ENCODE measurements at regions not wholly inside any gene's neighbourhood (a gene's known extent, or its start where the extent isn't known, plus 50 kb on each side); places are given as distances from the start of the nearest gene placed in this dataset.

DNA sequence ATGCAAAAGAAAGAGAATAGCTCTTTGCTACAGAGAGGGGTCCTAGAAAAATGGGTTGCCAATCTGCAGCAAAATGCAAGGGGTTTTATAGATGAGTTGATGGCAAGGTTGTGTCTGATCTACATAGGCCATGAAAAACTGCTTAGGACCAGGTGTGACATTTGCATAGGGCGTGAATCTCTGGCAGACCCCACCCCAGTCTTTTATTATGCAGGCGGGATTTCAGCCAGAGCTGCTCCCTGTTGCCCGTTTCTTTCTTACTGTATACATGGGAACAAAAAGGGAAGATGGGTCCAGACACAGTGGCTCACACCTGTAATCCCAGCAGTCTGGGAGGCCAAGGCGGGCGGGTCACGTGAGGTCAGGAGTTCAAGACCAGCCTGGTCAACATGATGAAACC, 286.4 kb upstream of the LRRTM4 start:
- TF ChIP-seq, protein P1, sequence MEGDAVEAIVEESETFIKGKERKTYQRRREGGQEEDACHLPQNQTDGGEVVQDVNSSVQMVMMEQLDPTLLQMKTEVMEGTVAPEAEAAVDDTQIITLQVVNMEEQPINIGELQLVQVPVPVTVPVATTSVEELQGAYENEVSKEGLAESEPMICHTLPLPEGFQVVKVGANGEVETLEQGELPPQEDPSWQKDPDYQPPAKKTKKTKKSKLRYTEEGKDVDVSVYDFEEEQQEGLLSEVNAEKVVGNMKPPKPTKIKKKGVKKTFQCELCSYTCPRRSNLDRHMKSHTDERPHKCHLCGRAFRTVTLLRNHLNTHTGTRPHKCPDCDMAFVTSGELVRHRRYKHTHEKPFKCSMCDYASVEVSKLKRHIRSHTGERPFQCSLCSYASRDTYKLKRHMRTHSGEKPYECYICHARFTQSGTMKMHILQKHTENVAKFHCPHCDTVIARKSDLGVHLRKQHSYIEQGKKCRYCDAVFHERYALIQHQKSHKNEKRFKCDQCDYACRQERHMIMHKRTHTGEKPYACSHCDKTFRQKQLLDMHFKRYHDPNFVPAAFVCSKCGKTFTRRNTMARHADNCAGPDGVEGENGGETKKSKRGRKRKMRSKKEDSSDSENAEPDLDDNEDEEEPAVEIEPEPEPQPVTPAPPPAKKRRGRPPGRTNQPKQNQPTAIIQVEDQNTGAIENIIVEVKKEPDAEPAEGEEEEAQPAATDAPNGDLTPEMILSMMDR (IDR thresholded peaks at IDR 0.05), result no peak

DNA sequence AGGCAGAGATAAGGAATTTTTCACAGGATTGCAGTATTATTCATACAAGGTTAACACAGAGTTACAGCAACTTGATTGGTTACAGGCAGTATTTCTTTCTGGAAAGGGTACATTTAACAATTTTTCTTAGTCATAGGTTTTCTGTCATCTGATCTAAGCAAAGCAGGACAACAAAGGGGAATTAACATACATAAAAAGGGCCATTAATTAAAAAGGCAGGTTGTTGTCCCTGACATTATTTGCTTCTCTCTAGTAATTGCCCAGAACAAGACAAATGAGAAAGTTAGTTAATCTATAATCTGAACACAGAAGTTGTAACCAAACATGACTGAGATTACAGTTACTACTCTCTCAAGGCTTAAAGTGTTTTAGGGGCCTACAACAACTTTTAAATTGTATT, 291.4 kb upstream of the LRRTM4 start:
- TF ChIP-seq, protein P1 (IDR thresholded peaks at IDR 0.05), result no peak

DNA sequence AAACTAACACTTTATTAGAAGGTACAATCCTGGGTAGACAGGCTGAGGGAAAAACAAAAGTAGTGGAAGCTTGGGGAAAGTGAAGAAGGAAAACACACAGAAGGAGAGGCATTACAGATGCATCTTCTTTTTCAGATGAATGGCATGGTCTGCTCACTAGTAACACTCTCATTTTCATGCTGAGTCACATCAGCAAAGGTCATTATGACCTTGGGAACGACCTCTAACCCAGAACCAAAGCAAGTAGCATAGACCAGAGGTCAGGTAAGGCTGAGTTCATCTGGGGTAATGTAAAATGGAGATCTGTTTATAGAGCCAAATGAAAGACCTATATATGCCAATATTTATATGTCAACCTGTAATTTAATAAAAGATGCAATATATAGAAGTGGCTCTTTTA, 294.4 kb upstream of the LRRTM4 start:
- TF ChIP-seq, protein P1 (IDR thresholded peaks at IDR 0.05), result no peak

DNA sequence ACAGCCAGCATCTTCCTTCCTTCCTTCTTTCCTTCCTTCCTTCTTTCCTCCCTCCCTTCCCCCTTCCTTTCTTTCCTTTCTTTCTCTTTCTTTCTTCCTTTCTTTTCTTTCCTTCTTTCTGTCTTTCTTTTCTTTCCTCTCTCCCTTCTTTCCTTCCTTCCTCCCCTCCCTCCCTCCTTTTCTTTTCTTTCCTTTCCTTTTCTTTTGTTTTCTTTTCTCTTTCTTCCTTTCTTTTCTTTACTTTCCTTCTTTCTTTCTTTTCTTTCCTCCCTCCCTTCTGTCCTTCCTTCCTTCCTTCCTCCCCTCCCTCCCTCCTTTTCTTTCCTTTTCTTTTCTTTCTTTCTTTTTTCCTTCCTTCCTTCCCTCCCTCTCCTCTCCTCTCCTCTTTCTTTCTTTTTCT, 296.0 kb upstream of the LRRTM4 start:
- TF ChIP-seq, protein P1 (IDR thresholded peaks at IDR 0.05), result no peak

DNA sequence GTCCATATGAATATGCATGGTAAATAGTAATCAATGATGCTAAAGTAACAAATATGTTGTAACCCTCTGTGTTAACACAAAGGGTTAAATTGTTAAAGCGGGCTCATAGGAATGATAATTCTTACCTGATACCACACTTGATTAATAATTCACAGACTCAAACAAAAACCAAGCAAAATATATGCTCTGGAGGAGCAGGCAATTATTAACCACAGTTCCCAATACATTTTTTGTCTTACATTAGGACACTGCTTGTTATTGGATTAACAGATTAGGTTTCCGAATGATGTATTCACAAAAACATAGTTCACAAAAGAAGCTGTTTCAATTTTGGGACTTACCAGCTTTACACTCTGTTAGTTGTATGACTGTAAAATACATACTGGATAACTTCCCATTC, 300.9 kb upstream of the LRRTM4 start:
- TF ChIP-seq, protein P1 (IDR thresholded peaks at IDR 0.05), result no peak

DNA sequence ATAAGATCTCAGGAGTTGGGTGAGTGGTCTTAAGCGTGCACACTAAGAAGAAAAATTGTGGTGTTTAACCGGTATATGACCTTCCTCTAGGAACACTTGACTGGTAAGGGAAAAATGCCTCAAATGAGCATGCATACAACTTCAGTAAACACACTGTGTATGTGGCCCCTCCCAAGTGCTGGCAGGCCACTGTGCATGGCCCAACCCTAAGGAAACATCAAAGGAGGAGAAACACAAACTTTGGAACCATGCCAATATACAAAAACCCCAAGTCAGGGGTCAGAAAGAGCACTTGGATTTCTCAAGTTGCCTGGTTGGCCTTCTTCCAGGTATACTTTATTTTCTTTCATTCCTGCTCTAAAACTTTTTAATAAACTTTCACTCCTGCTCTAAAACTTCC, 308.9 kb upstream of the LRRTM4 start:
- TF ChIP-seq, protein P1 (IDR thresholded peaks at IDR 0.05), result no peak

DNA sequence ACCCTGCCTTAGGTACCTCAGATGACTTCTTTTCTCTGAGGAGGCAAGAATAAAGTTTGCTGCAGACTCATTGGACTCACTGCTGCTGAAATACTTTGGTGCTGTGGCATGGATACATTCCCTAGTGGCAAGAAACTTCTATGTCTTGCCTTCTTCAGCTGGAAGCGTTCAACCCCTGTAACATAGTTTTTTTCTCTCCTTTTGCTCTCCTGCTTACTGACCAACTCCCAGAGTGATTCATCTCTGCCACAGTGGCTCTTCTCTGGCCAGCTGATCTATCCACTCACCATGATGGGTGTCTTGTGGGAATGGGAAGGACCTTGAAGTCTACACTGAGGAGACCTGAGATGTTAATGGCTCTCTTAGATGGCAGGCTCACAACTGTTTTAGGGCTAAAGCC, 309.3 kb upstream of the LRRTM4 start:
- TF ChIP-seq, protein P1 (IDR thresholded peaks at IDR 0.05), result no peak

DNA sequence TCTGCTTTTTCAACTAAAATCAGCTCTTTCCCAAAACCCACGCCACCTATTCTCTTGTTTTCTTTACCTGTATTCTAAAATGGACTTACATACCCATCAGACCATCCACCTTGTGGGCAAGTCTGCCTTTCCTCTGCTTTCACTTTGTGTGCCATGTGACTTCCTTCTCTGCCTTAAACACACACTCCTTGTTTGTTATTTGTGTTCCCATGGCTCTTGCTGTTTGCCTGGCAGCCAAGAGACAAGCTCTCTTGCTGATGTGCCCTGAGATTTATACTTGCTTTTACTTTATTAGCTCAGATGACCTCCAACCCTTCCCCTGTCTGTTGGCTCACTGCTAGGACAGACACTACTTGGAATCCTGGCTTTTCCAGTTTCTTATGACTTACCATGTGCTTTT, 309.7 kb upstream of the LRRTM4 start:
- TF ChIP-seq, protein P1 (IDR thresholded peaks at IDR 0.05), result no peak

Measured in LNCAP (cell line).